ENCODE measurements at regions not wholly inside any gene's neighbourhood (a gene's known extent, or its start where the extent isn't known, plus 50 kb on each side); places are given as distances from the start of the nearest gene placed in this dataset.

DNA sequence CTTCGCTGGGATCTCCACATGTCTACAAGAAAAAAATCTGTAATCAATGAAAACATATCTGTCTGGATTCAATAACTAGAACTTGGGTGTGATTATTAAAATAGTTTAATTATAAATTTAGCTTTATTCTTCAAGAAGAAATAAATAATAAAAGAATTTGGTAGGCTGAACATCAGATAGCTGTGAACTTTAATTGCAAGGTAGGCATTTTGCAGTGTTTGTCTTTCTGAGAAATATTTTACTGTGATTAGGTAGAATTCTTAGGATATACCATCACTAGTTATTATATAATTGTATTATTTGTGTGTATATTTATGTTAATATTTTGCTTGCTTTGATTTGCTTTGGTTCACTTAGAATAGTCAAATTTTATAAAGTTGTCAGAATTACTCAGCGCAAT lies 409.4 kb downstream of the PCDH18 start:
- no peak for ATAC-seq
- H3K9me3 ChIP-seq (replicated peaks; ENCODE audit: control insufficient read depth, insufficient read depth, low read length) = no peaks in the 10 kb centered on the region
- H4K20me1 ChIP-seq (ENCODE audit: control insufficient read depth, insufficient read depth) = no peaks in the 10 kb centered on the region
- H3K36me3 ChIP-seq (ENCODE audit: control insufficient read depth in 2 of 2, insufficient read depth in 2 of 2, low read length in 1 of 2) = no peaks in the 10 kb centered on the region
- no peak overlapping the region for H3K27ac ChIP-seq (ENCODE audit: control insufficient read depth, insufficient read depth)
- no peak overlapping the region for H3K9ac ChIP-seq (ENCODE audit: control insufficient read depth, insufficient read depth, low read length)
- intact Hi-C loops (cut with micrococcal nuclease; ENCODE audit: unreplicated experiment) (loop anchor here (10.0 kb wide), 1 partner anchor 962 kb away; no protein-coding TSS in a partner anchor), in situ Hi-C loops (cut with MboI) (no loop called here)
- ChIA-PET POLR2A (no interaction called here), SMC1A (ENCODE audit: uncharacterized antibody, unreplicated experiment) (no interaction called here), RAD21 (ENCODE audit: unreplicated experiment) (interaction anchor here (2.1 kb wide), 1 partner anchor 1558 kb away, joined by 11 read pairs; no protein-coding TSS in a partner anchor), CTCF (interaction anchor here (2.0 kb wide), 1 partner anchor 1558 kb away, joined by 12 read pairs; no protein-coding TSS in a partner anchor)
- H3K79me2 ChIP-seq (ENCODE audit: control insufficient read depth, insufficient read depth, low read length) = no peaks in the 10 kb centered on the region
- no peak overlapping the region for H3K4me2 ChIP-seq (ENCODE audit: control insufficient read depth, insufficient read depth)
- BruUV-seq (replicated peaks) = no TSS peak
- no peak for DNase-seq (ENCODE audit: low read depth, low spot score)
- 26% methylated on average over 2 of the region's 2 CpGs for WGBS (ENCODE audit: insufficient coverage, insufficient replicate concordance, low lambda C conversion rate, missing lambda C conversion rate)
- TF ChIP-seq SPI1 (IDR thresholded peaks at IDR 0.05; ENCODE audit: borderline replicate concordance, insufficient read depth, low read depth, low read length) (no peak), STAT3 (IDR thresholded peaks at IDR 0.05; ENCODE audit: low read depth, low read length) (no peak)
- no peaks in the 10 kb centered on the region for H3K4me1 ChIP-seq (ENCODE audit: control insufficient read depth, insufficient read depth, low read length)
- no peak for FAIRE-seq
- H3K27me3 ChIP-seq (replicated peaks in 1 of 2; ENCODE audit: control insufficient read depth in 2 of 2, insufficient read depth in 2 of 2, low read length in 1 of 2) = no peaks in the 10 kb centered on the region
- H3K4me3 ChIP-seq = no peak overlapping the region
- no peak overlapping the region for H2AFZ ChIP-seq (ENCODE audit: control insufficient read depth, low read depth, low read length)

DNA sequence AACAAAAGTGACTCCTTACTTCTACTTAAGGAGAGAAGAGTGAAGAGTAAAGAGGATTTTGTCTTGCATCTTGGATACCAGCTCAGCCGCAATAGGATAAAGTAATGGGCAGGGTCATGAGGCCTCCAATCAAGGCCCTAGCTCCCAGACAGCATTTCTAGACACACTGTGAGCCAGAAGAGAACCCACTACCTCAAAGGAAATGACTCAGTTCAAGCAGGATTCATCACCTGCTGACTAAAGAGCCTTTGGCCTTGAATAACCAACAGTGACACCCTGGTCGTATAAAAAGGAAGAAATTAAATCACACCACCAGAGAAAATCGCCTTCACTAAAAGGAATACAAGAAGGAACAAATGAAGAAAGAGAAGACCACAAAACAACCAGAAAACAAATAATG lies 416.1 kb downstream of the PCDH18 start:
- FAIRE-seq (no peak), DNase-seq (ENCODE audit: low read depth, low spot score) (no peak), ATAC-seq (no peak)
- in situ Hi-C loops (cut with MboI) (no loop called here), intact Hi-C loops (cut with micrococcal nuclease; ENCODE audit: unreplicated experiment) (no loop called here)
- no peak for TF ChIP-seq PAX5 (IDR thresholded peaks at IDR 0.05; ENCODE audit: borderline replicate concordance, low read depth, low read length)
- TF ChIP-seq NBN (IDR thresholded peaks at IDR 0.05) = no peak
- no peak for TF ChIP-seq CBFB (IDR thresholded peaks at IDR 0.05; ENCODE audit: low read depth)
- no peak for TF ChIP-seq LARP7 (IDR thresholded peaks at IDR 0.05)
- no peak for TF ChIP-seq ZBTB11 (CRISPR knock-in tag; IDR thresholded peaks at IDR 0.05)
- TF ChIP-seq SREBF1 (IDR thresholded peaks at IDR 0.05; ENCODE audit: low read length) = no peak
- no peak for TF ChIP-seq IKZF2 (IDR thresholded peaks at IDR 0.05)
- TF ChIP-seq WRNIP1 (IDR thresholded peaks at IDR 0.05; ENCODE audit: borderline replicate concordance, low read depth, low read length) = no peak
- Histone ChIP-seq H3K9me3 (replicated peaks; ENCODE audit: control insufficient read depth, insufficient read depth, low read length) (no peaks in the 10 kb centered on the region), H2AFZ (ENCODE audit: control insufficient read depth, low read depth, low read length) (no peak overlapping the region), H3K79me2 (ENCODE audit: control insufficient read depth, insufficient read depth, low read length) (no peaks in the 10 kb centered on the region), H4K20me1 (ENCODE audit: control insufficient read depth, insufficient read depth) (no peaks in the 10 kb centered on the region), H3K9ac (ENCODE audit: control insufficient read depth, insufficient read depth, low read length) (no peak overlapping the region), H3K27ac (ENCODE audit: control insufficient read depth, insufficient read depth) (no peak overlapping the region), H3K27me3 (replicated peaks in 1 of 2; ENCODE audit: control insufficient read depth in 2 of 2, insufficient read depth in 2 of 2, low read length in 1 of 2) (no peaks in the 10 kb centered on the region), H3K4me1 (ENCODE audit: control insufficient read depth, insufficient read depth, low read length) (no peaks in the 10 kb centered on the region), H3K4me3 (no peak overlapping the region), H3K36me3 (ENCODE audit: control insufficient read depth in 2 of 2, insufficient read depth in 2 of 2, low read length in 1 of 2) (no peaks in the 10 kb centered on the region), H3K4me2 (ENCODE audit: control insufficient read depth, insufficient read depth) (no peak overlapping the region)
- ChIA-PET SMC1A (ENCODE audit: uncharacterized antibody, unreplicated experiment) (interaction anchor here (0.6 to 0.7 kb wide), 2 partner anchors 1561 to 1595 kb away, joined by 3 read pairs; no protein-coding TSS in a partner anchor), CTCF (interaction anchor here (1.3 kb wide), 1 partner anchor 8 kb away, joined by 3 read pairs; no protein-coding TSS in a partner anchor), POLR2A (no interaction called here), RAD21 (ENCODE audit: unreplicated experiment) (no interaction called here)
- WGBS (ENCODE audit: insufficient coverage, insufficient replicate concordance, low lambda C conversion rate, missing lambda C conversion rate) = 31% methylated on average over 3 of the region's 3 CpGs
- BruUV-seq (replicated peaks) = no TSS peak
